Mesothelial cell of epicardium (in vitro differentiated cells): ENCODE measurements at regions not wholly inside any gene's neighbourhood (a gene's known extent, or its start where the extent isn't known, plus 50 kb on each side); places are given as distances from the start of the nearest gene placed in this dataset.

ENCODE experiments used
- DNase-seq, 2 experiments: peaks; one replicate each; pipeline ENCODE4 v3.0.0; 2021; ENCODE audit warnings: low spot score in 2 of 2; ENCODE audit not compliant: unreplicated experiment in 2 of 2
- H3K27ac Mint-ChIP-seq: 2 replicates; pipeline ENCODE4 v1.8.0; 2021; ENCODE audit warnings: mixed read lengths
- H3K27me3 Mint-ChIP-seq: 2 replicates; pipeline ENCODE4 v1.8.0; 2021; ENCODE audit warnings: low read depth, mixed read lengths
- H3K36me3 Mint-ChIP-seq: 2 replicates; pipeline ENCODE4 v1.8.0; 2021; ENCODE audit warnings: mixed read lengths
- H3K4me1 Mint-ChIP-seq: 2 replicates; pipeline ENCODE4 v1.8.0; 2021; ENCODE audit warnings: mixed read lengths
- H3K4me3 Mint-ChIP-seq: 2 replicates; pipeline ENCODE4 v1.8.0; 2021; ENCODE audit warnings: mild to moderate bottlenecking, moderate library complexity, mixed read lengths
- H3K9me3 Mint-ChIP-seq: 2 replicates; pipeline ENCODE4 v1.8.0; 2021; ENCODE audit warnings: mixed read lengths
- TF ChIP-seq, protein P1 (sequence below): fragments of 200-600 bp; sonication (generic); IDR thresholded peaks from one replicate; pipeline ENCODE4 v1.5.0; 2021; ENCODE audit warnings: antibody characterized with exemption; ENCODE audit not compliant: unreplicated experiment

DNA sequence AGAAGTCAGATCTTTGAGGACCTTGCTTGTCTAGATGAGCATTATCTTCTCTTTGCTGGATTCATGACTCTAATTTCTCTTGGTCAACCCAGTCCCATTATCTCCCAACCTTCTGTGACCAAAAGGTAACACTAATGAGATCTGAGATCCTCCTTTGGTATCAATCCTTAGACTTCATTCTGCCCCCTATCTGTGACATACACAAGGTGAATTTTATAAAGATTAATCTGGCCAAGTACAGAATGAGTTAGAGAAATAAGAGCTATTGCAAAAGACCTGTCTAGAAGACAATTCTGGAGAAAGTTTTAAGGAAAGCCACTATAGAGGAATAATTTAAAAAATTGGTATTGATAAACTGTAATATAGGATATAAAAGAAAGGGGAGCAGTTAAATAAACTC, 113.8 kb upstream of the KCNMB2 start:
- Mint-ChIP-seq H3K27me3 (no peaks in the 10 kb centered on the region), H3K4me3 (no peak overlapping the region), H3K9me3 (peaks cover 7% of the 10 kb centered on the region), H3K27ac (no peak overlapping the region), H3K4me1 (peaks cover 4% of the 10 kb centered on the region), H3K36me3 (no peaks in the 10 kb centered on the region)
- TF ChIP-seq, protein P1, sequence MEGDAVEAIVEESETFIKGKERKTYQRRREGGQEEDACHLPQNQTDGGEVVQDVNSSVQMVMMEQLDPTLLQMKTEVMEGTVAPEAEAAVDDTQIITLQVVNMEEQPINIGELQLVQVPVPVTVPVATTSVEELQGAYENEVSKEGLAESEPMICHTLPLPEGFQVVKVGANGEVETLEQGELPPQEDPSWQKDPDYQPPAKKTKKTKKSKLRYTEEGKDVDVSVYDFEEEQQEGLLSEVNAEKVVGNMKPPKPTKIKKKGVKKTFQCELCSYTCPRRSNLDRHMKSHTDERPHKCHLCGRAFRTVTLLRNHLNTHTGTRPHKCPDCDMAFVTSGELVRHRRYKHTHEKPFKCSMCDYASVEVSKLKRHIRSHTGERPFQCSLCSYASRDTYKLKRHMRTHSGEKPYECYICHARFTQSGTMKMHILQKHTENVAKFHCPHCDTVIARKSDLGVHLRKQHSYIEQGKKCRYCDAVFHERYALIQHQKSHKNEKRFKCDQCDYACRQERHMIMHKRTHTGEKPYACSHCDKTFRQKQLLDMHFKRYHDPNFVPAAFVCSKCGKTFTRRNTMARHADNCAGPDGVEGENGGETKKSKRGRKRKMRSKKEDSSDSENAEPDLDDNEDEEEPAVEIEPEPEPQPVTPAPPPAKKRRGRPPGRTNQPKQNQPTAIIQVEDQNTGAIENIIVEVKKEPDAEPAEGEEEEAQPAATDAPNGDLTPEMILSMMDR: peak; percentile 24
- no peak for DNase-seq

DNA sequence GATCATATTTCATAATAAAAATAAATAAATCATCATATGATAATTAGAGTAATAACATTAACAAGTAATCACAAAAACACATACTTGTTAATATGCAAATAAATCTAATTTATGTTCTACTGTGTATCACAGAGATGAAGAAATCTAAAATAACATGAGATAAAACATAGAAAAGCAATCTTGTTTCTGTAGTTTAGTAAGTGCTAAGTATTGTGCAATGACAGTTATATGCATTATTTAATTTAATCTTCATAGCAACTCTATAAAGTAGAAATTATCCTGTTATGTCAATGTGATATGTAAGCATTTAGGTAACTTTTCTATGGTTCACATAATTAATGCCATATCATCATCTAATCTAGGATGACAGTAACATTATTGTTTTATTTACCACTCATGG, 108.2 kb upstream of the KCNMB2 start:
- no peak overlapping the region for H3K4me3 Mint-ChIP-seq

DNA sequence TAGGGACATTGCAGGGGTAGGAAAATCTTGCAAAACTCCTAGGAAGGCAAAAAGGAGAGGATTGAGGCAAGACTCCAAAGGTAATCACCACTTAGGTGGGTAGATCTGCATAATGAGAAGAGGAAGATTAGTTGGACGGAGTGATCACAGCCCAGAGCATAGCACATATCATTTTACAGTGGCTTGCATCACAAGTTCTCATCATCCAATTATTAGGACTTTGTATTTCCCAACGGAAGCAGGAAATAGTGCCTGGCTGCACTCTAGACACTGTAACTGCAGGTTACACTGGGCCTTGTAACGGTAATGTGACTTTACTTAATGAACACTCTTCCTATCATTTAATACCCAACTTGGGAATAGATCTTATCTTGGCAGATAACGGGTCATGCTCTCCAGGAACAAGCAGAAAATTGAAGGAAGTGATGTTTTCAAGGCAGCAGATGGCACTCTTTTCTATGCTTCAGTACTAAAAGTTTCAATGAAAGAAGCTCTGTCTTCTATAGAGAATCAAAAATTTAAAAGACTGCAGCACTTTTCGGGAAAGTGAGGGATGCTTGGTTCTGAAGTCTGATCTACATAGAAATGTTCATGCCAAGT, 101.9 kb upstream of the KCNMB2 start:
- DNase-seq: no peak
- H3K9me3 Mint-ChIP-seq: no peaks in the 10 kb centered on the region
- H3K36me3 Mint-ChIP-seq: no peaks in the 10 kb centered on the region
- H3K4me1 Mint-ChIP-seq: peaks cover 38% of the 10 kb centered on the region
- no peaks in the 10 kb centered on the region for H3K27me3 Mint-ChIP-seq
- H3K4me3 Mint-ChIP-seq: no peak overlapping the region
- TF ChIP-seq, protein P1: no peak
- H3K27ac Mint-ChIP-seq: no peak overlapping the region

More for the DNA sequence above, 108.2 kb upstream of the KCNMB2 start:
- H3K4me1 Mint-ChIP-seq: no peaks in the 10 kb centered on the region
- H3K36me3 Mint-ChIP-seq: no peaks in the 10 kb centered on the region
- H3K9me3 Mint-ChIP-seq: no peaks in the 10 kb centered on the region
- no peak overlapping the region for H3K27ac Mint-ChIP-seq
- no peak for DNase-seq
- TF ChIP-seq, protein P1: no peak
- no peaks in the 10 kb centered on the region for H3K27me3 Mint-ChIP-seq

DNA sequence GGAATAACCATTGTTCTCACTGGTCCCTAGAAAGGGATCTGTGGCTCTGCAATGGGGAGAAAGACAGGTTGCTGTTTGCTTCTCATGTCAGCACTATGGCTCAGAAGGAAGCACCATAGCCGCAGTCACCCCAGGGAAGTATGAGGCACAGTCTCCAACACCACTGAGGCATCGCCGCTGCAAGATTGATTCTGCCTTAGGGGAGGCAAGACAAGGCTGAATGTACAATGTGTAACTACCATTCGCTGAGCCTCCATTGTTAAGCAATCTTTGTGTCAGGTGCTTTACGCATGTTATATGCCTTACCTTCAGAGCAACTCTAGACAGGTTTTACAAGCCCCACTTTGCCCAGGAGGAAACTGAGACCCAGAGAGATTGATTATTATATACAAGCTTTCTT, 100.7 kb upstream of the KCNMB2 start:
- no peak overlapping the region for H3K4me3 Mint-ChIP-seq
- TF ChIP-seq, protein P1: no peak
- H3K36me3 Mint-ChIP-seq: no peaks in the 10 kb centered on the region
- H3K4me1 Mint-ChIP-seq: peaks cover 38% of the 10 kb centered on the region
- no peak for DNase-seq
- H3K27me3 Mint-ChIP-seq: no peaks in the 10 kb centered on the region
- no peaks in the 10 kb centered on the region for H3K9me3 Mint-ChIP-seq
- no peak overlapping the region for H3K27ac Mint-ChIP-seq

DNA sequence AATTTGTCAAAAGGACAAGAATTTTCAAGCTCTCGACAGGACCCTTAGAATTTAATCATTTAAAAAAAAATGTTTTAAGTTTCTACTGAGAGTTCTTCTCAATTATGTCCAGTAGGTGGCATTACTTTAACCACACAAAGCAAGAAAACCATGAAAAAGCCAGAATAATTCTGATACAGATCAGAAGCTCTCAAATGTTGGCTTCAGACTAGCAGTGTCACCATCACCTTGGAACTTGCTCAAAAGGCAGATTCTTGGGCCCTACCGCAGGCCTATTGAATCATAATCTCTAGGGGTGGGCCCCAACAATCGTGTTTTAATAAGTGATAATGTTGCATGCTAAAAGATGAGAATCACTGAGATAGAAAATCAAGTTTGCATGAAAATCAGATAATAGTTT, 99.5 kb upstream of the KCNMB2 start:
- DNase-seq: no peak
- Mint-ChIP-seq H3K36me3 (no peaks in the 10 kb centered on the region), H3K4me1 (peaks cover 38% of the 10 kb centered on the region), H3K27ac (peak overlapping the region; percentile 6), H3K9me3 (no peaks in the 10 kb centered on the region), H3K27me3 (no peaks in the 10 kb centered on the region), H3K4me3 (no peak overlapping the region)
- TF ChIP-seq, protein P1: peak; percentile 95

DNA sequence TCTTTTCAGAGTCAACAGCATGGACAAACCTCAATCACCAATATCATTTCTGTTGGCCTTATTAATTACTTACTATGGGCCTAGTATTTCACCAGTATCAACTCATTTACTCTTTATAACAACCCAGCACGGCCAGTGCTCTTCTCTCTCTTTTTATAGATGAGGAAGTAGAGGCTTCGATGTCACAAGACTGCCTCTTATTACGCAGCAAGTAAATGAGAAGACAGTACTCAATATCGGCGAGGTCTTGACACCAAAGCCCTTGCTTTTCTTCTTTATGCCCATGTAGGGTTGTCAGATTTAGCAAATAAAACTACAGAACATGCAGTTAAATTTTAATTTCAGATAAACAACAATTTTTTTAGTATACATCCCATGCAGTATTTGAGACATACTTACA, 99.0 kb upstream of the KCNMB2 start:
- H3K27me3 Mint-ChIP-seq: no peaks in the 10 kb centered on the region
- H3K9me3 Mint-ChIP-seq: no peaks in the 10 kb centered on the region
- no peak for DNase-seq
- no peak overlapping the region for H3K27ac Mint-ChIP-seq
- H3K4me1 Mint-ChIP-seq: peaks cover 38% of the 10 kb centered on the region
- TF ChIP-seq, protein P1: no peak
- H3K36me3 Mint-ChIP-seq: no peaks in the 10 kb centered on the region
- no peak overlapping the region for H3K4me3 Mint-ChIP-seq
